HuH-7 (cell line): ENCODE measurements at regions not wholly inside any gene's neighbourhood (a gene's known extent, or its start where the extent isn't known, plus 50 kb on each side); places are given as distances from the start of the nearest gene placed in this dataset.
"Not testable (repeated sequence)": the region's sequence is repeated elsewhere in the genome, so short reads cannot be mapped to it uniquely, and the experiment has no call there.

ENCODE experiments used
- DNase-seq: peaks from one replicate; pipeline ENCODE4 v3.0.0; 2011; ENCODE audit warnings: low spot score

DNA sequence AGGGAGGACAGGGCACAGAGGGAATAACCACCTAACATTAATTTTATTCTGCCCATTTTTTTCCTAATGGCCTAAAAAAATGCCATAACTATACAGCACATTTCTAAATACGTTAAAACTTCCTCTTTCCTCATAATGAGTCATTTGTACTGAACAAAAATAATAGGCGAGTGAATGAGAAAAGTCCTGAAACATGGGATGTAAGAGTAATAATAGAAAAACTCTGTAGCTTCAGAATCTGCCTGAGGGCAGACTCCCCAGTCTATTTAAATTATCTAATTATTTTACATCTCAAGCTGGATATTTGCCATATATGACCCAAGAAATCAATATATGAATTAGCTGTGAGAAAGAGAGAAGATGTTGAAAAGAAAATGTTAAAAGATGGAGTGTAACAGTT, 285.1 kb downstream of the TMX3 start:
- no peak for DNase-seq

DNA sequence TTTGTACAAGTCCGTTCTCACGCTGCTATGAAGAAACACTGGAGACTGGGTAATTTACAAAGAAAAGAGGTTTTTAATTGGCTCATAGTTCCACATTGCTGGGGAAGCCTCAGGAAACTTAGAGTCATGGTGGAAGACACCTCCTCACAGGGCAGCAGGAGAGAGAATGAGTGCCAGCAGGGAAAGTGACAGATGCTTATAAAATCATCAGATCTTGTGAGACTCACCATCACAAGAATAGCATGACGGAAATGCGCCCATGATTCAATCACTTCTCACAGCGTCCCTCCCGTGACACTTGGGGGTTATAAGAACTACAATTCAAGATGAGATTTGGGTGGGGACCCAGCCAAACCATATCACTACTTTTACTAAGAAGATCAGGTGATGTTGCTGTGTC, 285.8 kb downstream of the TMX3 start:
- DNase-seq, result no peak

DNA sequence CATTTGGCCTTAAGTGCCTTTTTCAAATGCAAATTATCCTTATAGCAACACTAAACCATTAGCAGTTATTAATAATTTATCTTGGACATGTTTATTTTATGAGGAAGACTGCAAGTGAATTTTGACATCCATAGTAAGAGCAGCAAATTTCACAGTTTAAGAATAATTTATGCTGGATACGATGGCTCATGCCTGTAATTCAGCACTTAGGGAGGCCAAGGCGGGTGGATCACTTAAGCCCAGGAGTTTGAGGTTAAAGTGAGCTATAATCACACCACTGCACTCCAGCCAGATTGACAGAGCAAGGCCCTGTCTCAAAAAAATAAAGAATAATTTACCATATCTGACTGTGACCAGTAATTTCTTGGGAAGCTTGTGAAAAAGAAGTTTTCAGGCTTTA, 286.2 kb downstream of the TMX3 start:
- DNase-seq, result no peak

DNA sequence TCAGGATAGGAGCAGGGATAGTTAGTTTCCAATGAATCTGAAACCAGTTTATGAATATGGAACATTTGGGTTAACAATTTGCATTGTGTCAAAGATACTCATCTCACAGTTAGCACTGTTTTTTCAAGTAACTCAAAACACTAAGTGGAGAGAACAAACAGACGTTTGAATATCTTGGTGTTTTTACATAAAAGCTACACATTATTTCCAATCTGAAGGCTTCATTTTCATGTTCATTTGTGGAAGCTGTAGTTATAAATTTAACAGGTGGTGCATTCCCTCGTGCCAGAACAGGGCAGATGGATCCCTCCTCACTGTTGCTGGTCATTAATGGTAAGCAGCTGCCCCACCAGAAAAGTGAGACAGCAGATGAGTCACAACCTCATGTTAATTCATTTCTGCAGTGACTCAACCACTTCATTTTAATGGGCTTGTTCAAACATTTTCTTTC, 286.9 kb downstream of the TMX3 start:
- no peak for DNase-seq

GRCh38 chr18:68426731-68427315, 288.1 kb downstream of the TMX3 start:
- no peak for DNase-seq

- DNase-seq, result no peak
These were observed 296.0 kb downstream of the TMX3 start for GRCh38 chr18:68418881-68419280.

- DNase-seq, result no peak
These were observed 296.6 kb downstream of the TMX3 start for GRCh38 chr18:68418226-68418868.

- DNase-seq, result no peak
These were observed 297.1 kb downstream of the TMX3 start for GRCh38 chr18:68417826-68418225.

GRCh38 chr18:68417166-68417799, 297.6 kb downstream of the TMX3 start:
- no peak for DNase-seq

- DNase-seq, result no peak
These were observed 300.5 kb downstream of the TMX3 start for GRCh38 chr18:68414407-68414806.

DNA sequence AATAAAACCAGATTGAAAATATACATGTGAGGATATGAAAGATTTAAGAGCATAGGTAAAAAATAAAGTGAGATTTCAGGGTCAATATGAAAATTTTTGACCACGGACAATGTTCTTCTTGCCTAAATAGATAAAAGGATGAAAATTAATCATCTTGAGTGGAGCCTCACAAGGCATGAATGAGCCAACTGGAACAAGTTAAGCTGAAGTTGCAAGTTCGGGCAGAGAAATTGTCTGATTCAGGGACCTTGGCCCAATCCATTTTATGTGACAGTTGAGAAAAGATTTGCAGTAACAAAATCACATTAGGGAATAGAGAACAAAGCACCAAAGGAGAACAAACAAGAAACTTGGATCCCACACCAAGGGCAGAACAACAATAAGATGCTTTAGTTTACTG, 305.3 kb downstream of the TMX3 start:
- DNase-seq, result no peak

DNA sequence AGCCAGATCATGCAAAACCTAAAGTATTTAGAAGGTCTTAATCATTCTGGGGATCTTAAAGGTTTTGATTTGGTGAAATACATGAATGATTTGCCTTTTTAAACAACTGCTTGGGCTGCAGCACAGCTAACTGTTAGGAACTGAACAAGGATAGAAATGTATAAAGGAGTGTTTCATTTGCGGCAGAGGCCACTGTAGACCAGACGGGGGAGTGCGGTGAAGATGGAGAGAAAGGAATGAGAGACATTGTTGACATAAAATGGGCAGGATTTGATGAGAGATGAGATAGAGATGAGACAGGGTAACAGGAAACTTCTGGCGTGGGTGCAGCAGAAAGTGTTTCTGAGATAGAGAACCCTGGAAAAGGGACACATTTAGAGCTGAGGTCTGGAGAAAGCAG, 308.1 kb downstream of the TMX3 start:
- no peak for DNase-seq

GRCh38 chr18:68402784-68403183, 312.1 kb downstream of the TMX3 start:
- DNase-seq, result no peak

DNA sequence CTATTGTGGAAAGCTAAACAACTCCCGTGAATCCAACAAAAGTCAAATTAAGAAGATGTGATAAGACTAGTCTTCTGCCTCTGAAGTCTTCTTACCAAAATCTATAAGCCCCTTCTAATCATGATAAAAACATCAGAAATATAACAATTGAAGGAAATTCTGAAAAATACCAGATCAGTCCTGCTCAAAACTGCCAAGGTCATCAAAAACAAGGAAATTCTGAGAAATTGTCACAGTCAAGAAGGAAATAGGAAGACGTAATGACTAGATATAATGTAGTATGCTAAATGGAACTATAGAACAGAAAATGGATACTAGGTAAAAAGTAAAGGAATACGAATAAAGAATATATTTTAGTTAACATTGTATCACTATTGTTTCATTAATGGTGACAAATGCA, 314.0 kb downstream of the TMX3 start:
- DNase-seq, result no peak

GRCh38 chr18:68399721-68400120, 315.2 kb downstream of the TMX3 start:
- no peak for DNase-seq

GRCh38 chr18:68397241-68398035, 317.5 kb downstream of the TMX3 start:
- DNase-seq, result no peak

- DNase-seq, result no peak
These were observed 320.2 kb downstream of the TMX3 start for GRCh38 chr18:68394705-68395104.

GRCh38 chr18:68391801-68392200, 323.1 kb downstream of the TMX3 start:
- no peak for DNase-seq

GRCh38 chr18:68387246-68387645, 327.7 kb downstream of the TMX3 start:
- no peak for DNase-seq

GRCh38 chr18:68383979-68384378, 330.9 kb downstream of the TMX3 start:
- not testable (repeated sequence) for DNase-seq

GRCh38 chr18:68376926-68377325, 338.0 kb downstream of the TMX3 start:
- no peak for DNase-seq

GRCh38 chr18:68362907-68363306, 352.0 kb downstream of the TMX3 start:
- DNase-seq, result no peak

DNA sequence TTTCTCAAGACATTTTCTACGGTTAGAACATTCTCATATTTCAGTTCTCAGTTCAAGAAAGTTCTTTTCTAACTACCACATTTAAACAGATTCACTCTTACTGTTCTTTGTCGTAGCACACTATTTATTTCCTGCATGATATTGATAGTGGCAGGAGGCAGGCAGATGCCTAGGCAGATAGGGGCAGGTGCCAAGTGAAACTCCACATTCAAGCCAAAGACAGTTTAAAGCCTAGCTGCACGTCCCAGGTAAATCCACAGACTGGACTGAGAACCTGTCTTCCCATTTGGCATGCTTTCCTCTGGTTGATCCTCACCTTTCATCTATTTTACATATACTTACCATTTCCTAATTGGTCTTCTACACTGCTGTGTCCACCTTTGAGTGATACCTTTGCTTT, 359.3 kb downstream of the TMX3 start:
- no peak for DNase-seq
